ENCODE measurements at regions not wholly inside any gene's neighbourhood (a gene's known extent, or its start where the extent isn't known, plus 50 kb on each side); places are given as distances from the start of the nearest gene placed in this dataset.

DNA sequence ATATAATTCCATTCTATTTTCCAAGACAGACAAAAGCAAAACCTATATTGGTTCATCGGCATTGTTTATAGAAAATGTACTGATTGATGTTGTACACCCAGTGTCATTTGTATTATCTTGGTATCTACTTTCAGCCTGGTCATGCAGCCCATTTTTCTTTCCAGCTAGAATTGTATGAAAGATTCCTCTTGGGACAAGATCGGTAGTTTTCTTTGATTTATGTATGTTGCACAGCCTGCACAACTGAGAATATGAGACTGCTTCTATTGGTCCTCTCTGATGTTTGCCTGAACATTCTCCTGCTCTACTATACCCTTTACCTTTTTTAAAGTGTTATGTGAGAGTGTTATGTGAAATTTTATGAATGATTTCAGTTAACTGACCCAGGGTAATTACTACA, 487.7 kb upstream of the PRR20A start:
- TF ChIP-seq, protein P1, sequence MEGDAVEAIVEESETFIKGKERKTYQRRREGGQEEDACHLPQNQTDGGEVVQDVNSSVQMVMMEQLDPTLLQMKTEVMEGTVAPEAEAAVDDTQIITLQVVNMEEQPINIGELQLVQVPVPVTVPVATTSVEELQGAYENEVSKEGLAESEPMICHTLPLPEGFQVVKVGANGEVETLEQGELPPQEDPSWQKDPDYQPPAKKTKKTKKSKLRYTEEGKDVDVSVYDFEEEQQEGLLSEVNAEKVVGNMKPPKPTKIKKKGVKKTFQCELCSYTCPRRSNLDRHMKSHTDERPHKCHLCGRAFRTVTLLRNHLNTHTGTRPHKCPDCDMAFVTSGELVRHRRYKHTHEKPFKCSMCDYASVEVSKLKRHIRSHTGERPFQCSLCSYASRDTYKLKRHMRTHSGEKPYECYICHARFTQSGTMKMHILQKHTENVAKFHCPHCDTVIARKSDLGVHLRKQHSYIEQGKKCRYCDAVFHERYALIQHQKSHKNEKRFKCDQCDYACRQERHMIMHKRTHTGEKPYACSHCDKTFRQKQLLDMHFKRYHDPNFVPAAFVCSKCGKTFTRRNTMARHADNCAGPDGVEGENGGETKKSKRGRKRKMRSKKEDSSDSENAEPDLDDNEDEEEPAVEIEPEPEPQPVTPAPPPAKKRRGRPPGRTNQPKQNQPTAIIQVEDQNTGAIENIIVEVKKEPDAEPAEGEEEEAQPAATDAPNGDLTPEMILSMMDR (IDR thresholded peaks at IDR 0.05; ENCODE audit: low read depth, low read length, missing control alignments): no peak
- in situ Hi-C loops (cut with HindIII; ENCODE audit: low sequenced_read_pairs): no loop called here
- no peak for DNase-seq (ENCODE audit: low read depth)
- H3K4me3 ChIP-seq (ENCODE audit: low read depth, low read length): no peak overlapping the region

GRCh38 chr13:56659041-56659471, 481.7 kb upstream of the PRR20A start:
- DNase-seq (ENCODE audit: low read depth): no peak
- no peak overlapping the region for H3K4me3 ChIP-seq (ENCODE audit: low read depth, low read length)
- in situ Hi-C loops (cut with HindIII; ENCODE audit: low sequenced_read_pairs): no loop called here
- TF ChIP-seq, protein P1 (IDR thresholded peaks at IDR 0.05; ENCODE audit: low read depth, low read length, missing control alignments): no peak

GRCh38 chr13:56670563-56670962, 470.2 kb upstream of the PRR20A start:
- no peak for DNase-seq (ENCODE audit: low read depth)
- TF ChIP-seq, protein P1 (IDR thresholded peaks at IDR 0.05; ENCODE audit: low read depth, low read length, missing control alignments): no peak
- H3K4me3 ChIP-seq (ENCODE audit: low read depth, low read length): no peak overlapping the region
- in situ Hi-C loops (cut with HindIII; ENCODE audit: low sequenced_read_pairs): no loop called here

DNA sequence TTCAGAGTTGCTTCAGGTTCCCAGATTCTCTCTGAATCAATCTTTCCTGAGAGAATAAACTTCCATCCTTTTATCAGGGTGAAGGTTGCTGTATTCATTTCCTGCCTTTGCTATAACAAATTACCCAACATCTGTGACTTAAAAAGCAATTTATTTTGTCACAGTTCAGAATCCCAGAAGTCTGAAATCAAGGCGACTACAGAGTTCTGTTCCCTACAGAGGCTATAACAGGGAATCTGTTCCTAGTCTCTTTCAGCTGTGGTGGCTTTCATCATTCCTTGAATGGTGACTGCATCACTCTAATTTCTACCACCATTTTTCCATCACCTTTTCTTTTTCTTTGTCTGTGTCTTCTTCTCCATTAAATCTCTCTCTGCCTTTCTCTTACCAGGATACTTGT, 459.3 kb upstream of the PRR20A start:
- DNase-seq (ENCODE audit: low read depth): no peak
- TF ChIP-seq, protein P1 (IDR thresholded peaks at IDR 0.05; ENCODE audit: low read depth, low read length, missing control alignments): no peak
- H3K4me3 ChIP-seq (ENCODE audit: low read depth, low read length): no peak overlapping the region
- in situ Hi-C loops (cut with HindIII; ENCODE audit: low sequenced_read_pairs): no loop called here

DNA sequence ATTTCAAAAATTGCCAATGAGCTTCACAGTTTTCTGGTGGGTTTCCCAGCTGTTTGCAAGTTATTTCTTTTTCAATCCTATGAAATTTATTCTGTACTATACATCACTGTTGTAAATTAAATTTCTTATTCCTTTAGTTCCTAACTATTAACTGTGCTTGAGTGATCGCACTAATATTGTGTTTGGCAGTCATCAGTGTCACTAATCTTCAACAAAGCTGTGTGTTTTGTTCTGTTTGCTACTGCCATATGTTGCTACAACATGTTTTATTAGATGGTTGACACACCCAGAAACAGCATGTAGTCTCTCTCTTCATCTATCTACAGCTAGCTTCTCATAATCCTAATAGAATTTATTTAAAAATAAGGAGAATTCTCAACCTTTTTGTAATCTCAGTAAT, 453.6 kb upstream of the PRR20A start:
- in situ Hi-C loops (cut with HindIII; ENCODE audit: low sequenced_read_pairs): no loop called here
- no peak overlapping the region for H3K4me3 ChIP-seq (ENCODE audit: low read depth, low read length)
- DNase-seq (ENCODE audit: low read depth): no peak
- TF ChIP-seq, protein P1 (IDR thresholded peaks at IDR 0.05; ENCODE audit: low read depth, low read length, missing control alignments): no peak

GRCh38 chr13:56697011-56697410, 443.7 kb upstream of the PRR20A start:
- in situ Hi-C loops (cut with HindIII; ENCODE audit: low sequenced_read_pairs): no loop called here
- DNase-seq (ENCODE audit: low read depth): no peak
- no peak overlapping the region for H3K4me3 ChIP-seq (ENCODE audit: low read depth, low read length)
- TF ChIP-seq, protein P1 (IDR thresholded peaks at IDR 0.05; ENCODE audit: low read depth, low read length, missing control alignments): no peak

DNA sequence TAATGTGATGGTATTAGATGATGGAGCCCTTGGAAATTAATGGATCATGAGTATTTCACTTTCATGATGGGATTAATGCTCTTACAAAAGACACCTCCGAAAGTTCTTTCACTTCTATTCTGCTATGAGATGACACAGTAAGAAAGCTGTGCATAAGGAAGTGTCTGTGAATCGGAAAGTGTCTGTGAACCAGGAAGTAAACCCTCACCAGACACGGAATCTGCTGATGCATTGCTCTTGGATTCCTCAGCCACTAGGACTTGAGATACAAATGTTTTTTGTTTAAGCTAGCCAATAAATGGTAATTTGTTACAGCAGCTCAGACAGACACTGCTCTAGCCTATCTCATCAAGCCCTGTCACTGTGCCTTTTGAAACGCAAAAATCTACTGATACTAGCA, 440.4 kb upstream of the PRR20A start:
- H3K4me3 ChIP-seq (ENCODE audit: low read depth, low read length): no peak overlapping the region
- in situ Hi-C loops (cut with HindIII; ENCODE audit: low sequenced_read_pairs): no loop called here
- no peak for DNase-seq (ENCODE audit: low read depth)
- TF ChIP-seq, protein P1 (IDR thresholded peaks at IDR 0.05; ENCODE audit: low read depth, low read length, missing control alignments): no peak
